HepG2 (cell line): ENCODE measurements at regions not wholly inside any gene's neighbourhood (a gene's known extent, or its start where the extent isn't known, plus 50 kb on each side); places are given as distances from the start of the nearest gene placed in this dataset.

Experiments used
- ATF2 ChIP-seq: sonication (generic); formaldehyde crosslinking; IDR thresholded peaks from 2 replicates; pipeline ENCODE4 v1.4.0; 2020; ENCODE audit warnings: missing genetic modification reagents
- FOXO1 ChIP-seq: sonication (generic); formaldehyde crosslinking; IDR thresholded peaks from 2 replicates; pipeline ENCODE4 v1.4.0; 2020; ENCODE audit warnings: missing genetic modification reagents
- IKZF4 ChIP-seq: sonication (generic); formaldehyde crosslinking; IDR thresholded peaks from 2 replicates; pipeline ENCODE4 v1.5.1; 2020; ENCODE audit warnings: borderline replicate concordance, mild to moderate bottlenecking, low read depth, missing genetic modification reagents; ENCODE audit errors: not compliant biosample characterization
- POGK ChIP-seq: sonication (generic); formaldehyde crosslinking; conservative IDR thresholded peaks from 2 replicates; pipeline ENCODE4 v1.8.0; 2022; ENCODE audit warnings: mild to moderate bottlenecking, moderate library complexity, missing genetic modification reagents
- RXRB ChIP-seq: IDR thresholded peaks from 2 replicates; pipeline ENCODE4 v1.6.1; 2016; ENCODE audit warnings: borderline replicate concordance, missing genetic modification reagents, missing compliant biosample characterization
- SIN3A ChIP-seq: IDR thresholded peaks from 2 replicates; pipeline ENCODE4 v1.6.1; 2011; ENCODE audit warnings: low read depth, mild to moderate bottlenecking, control low read depth, low read length, borderline replicate concordance
- SNAPC5 ChIP-seq: sonication (generic); formaldehyde crosslinking; IDR thresholded peaks from 2 replicates; pipeline ENCODE4 v1.8.1; 2023; ENCODE audit warnings: mild to moderate bottlenecking, missing genetic modification reagents, borderline replicate concordance
- ZGPAT ChIP-seq: IDR thresholded peaks from 2 replicates; pipeline ENCODE4 v1.6.1; 2016; ENCODE audit warnings: mild to moderate bottlenecking
- ZNF331 ChIP-seq: sonication (generic); formaldehyde crosslinking; IDR thresholded peaks from 2 replicates; pipeline ENCODE4 v1.4.0; 2020; ENCODE audit warnings: missing genetic modification reagents
- ZNF407 ChIP-seq: sonication (generic); formaldehyde crosslinking; IDR thresholded peaks from one replicate; pipeline ENCODE4 v1.5.1; 2020; ENCODE audit warnings: mild to moderate bottlenecking, missing genetic modification reagents; ENCODE audit errors: not compliant biosample characterization
- ZNF567 ChIP-seq: sonication (generic); formaldehyde crosslinking; IDR thresholded peaks from 2 replicates; pipeline ENCODE4 v1.8.1; 2023; ENCODE audit warnings: mild to moderate bottlenecking, missing genetic modification reagents, borderline replicate concordance
- ZNF800 ChIP-seq: sonication (generic); formaldehyde crosslinking; IDR thresholded peaks from 2 replicates; pipeline ENCODE4 v1.4.0; 2020; ENCODE audit warnings: missing genetic modification reagents

- no peak for TF ChIP-seq ZNF407 (CRISPR knock-in tag)
- no peak for TF ChIP-seq IKZF4 (CRISPR knock-in tag)
- TF ChIP-seq POGK (CRISPR knock-in tag), result no peak
- TF ChIP-seq FOXO1 (CRISPR knock-in tag), result no peak
- TF ChIP-seq ZNF331, result no peak
- no peak for TF ChIP-seq SIN3A
- no peak for TF ChIP-seq RXRB (CRISPR knock-in tag)
- no peak for TF ChIP-seq ATF2 (CRISPR knock-in tag)
- no peak for TF ChIP-seq ZNF800 (CRISPR knock-in tag)
- no peak for TF ChIP-seq ZNF567 (CRISPR knock-in tag)
- TF ChIP-seq ZGPAT (CRISPR knock-in tag), result no peak
- no peak for TF ChIP-seq SNAPC5 (CRISPR knock-in tag)
These were observed 218.4 kb upstream of the IRS2 start (continued) for GRCh38 chr13:110004814-110005213.
